ENCODE measurements at regions not wholly inside any gene's neighbourhood (a gene's known extent, or its start where the extent isn't known, plus 50 kb on each side); places are given as distances from the start of the nearest gene placed in this dataset.

GRCh38 chr10:21175797-21176196 lies 278.7 kb upstream of the NEBL start:
- no peak for DNase-seq (ENCODE audit: low read depth in 1 of 2, low spot score in 1 of 2)

- DNase-seq (ENCODE audit: low read depth in 1 of 2, low spot score in 1 of 2), result no peak
Measured at GRCh38 chr10:21174715-21175495, 277.8 kb upstream of the NEBL start.

GRCh38 chr10:21173802-21174714 lies 276.9 kb upstream of the NEBL start:
- DNase-seq (ENCODE audit: low read depth in 1 of 2, low spot score in 1 of 2), result no peak

GRCh38 chr10:21172930-21173801 lies 276.1 kb upstream of the NEBL start:
- no peak for DNase-seq (ENCODE audit: low read depth in 1 of 2, low spot score in 1 of 2)

- no peak for DNase-seq (ENCODE audit: low read depth in 1 of 2, low spot score in 1 of 2)
Measured at GRCh38 chr10:21172542-21172929, 275.4 kb upstream of the NEBL start.

- DNase-seq (ENCODE audit: low read depth in 1 of 2, low spot score in 1 of 2), result no peak
Measured at GRCh38 chr10:21171936-21172541, 274.9 kb upstream of the NEBL start.

GRCh38 chr10:21171197-21171935 lies 274.3 kb upstream of the NEBL start:
- no peak for DNase-seq (ENCODE audit: low read depth in 1 of 2, low spot score in 1 of 2)

GRCh38 chr10:21170216-21170615 lies 273.1 kb upstream of the NEBL start:
- no peak for DNase-seq (ENCODE audit: low read depth in 1 of 2, low spot score in 1 of 2)

- no peak for DNase-seq (ENCODE audit: low read depth in 1 of 2, low spot score in 1 of 2)
Measured at GRCh38 chr10:21169271-21169670, 272.2 kb upstream of the NEBL start.

- no peak for DNase-seq (ENCODE audit: low read depth in 1 of 2, low spot score in 1 of 2)
Measured at GRCh38 chr10:21167288-21168010, 270.3 kb upstream of the NEBL start.

- no peak for DNase-seq (ENCODE audit: low read depth in 1 of 2, low spot score in 1 of 2)
Measured at GRCh38 chr10:21166557-21167287, 269.6 kb upstream of the NEBL start.

- DNase-seq (ENCODE audit: low read depth in 1 of 2, low spot score in 1 of 2), result no peak
Measured at GRCh38 chr10:21165489-21165888, 268.4 kb upstream of the NEBL start.

- no peak for DNase-seq (ENCODE audit: low read depth in 1 of 2, low spot score in 1 of 2)
Measured at GRCh38 chr10:21164687-21165086, 267.6 kb upstream of the NEBL start.

GRCh38 chr10:21162948-21163347 lies 265.8 kb upstream of the NEBL start:
- no peak for DNase-seq (ENCODE audit: low read depth in 1 of 2, low spot score in 1 of 2)

- no peak for DNase-seq (ENCODE audit: low read depth in 1 of 2, low spot score in 1 of 2)
Measured at GRCh38 chr10:21161647-21162046, 264.5 kb upstream of the NEBL start.

- no peak for DNase-seq (ENCODE audit: low read depth in 1 of 2, low spot score in 1 of 2)
Measured at GRCh38 chr10:21161090-21161625, 264.0 kb upstream of the NEBL start.

- no peak for DNase-seq (ENCODE audit: low read depth in 1 of 2, low spot score in 1 of 2)
Measured at GRCh38 chr10:21160116-21160515, 263.0 kb upstream of the NEBL start.

GRCh38 chr10:21159669-21160068 lies 262.6 kb upstream of the NEBL start:
- DNase-seq (ENCODE audit: low read depth in 1 of 2, low spot score in 1 of 2), result no peak

- no peak for DNase-seq (ENCODE audit: low read depth in 1 of 2, low spot score in 1 of 2)
Measured at GRCh38 chr10:21158301-21158700, 261.2 kb upstream of the NEBL start.
